GM18499 (cell line): ENCODE measurements at regions not wholly inside any gene's neighbourhood (a gene's known extent, or its start where the extent isn't known, plus 50 kb on each side); places are given as distances from the start of the nearest gene placed in this dataset.
"Not testable (repeated sequence)": the region's sequence is repeated elsewhere in the genome, so short reads cannot be mapped to it uniquely, and the experiment has no call there.

Experiments
- ATAC-seq: cut with Tn5 transposase; IDR thresholded peaks from one replicate; pipeline ENCODE4 v1.9.1; 2021; ENCODE audit warnings: moderate number of reproducible peaks; ENCODE audit not compliant: insufficient read depth, unreplicated experiment

GRCh38 chr3:160047876-160048275 lies 59.2 kb downstream of the IL12A start:
- no peak for ATAC-seq

GRCh38 chr3:160049038-160049437 lies 60.4 kb downstream of the IL12A start:
- no peak for ATAC-seq

- ATAC-seq: no peak
Observed at GRCh38 chr3:160049565-160049964, 60.9 kb downstream of the IL12A start.

DNA sequence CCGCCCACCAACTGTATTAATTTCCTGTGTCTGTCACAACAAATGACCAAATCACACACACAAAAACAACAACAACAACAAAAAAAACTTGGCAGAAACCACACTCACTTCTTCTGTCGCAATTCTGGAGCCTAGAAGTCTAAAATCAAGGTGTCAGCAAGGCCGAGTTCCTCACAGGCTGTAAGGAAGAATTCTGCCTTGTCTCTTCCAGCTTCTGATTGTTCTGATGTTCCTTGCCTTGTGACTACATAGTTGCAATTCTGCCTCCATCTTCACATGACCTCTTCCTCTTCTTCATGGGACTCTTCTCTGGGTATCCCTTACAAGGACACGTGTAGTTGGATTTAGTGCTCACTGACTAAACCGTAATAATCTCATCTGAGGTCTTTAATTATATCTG lies 61.4 kb downstream of the IL12A start:
- no peak for ATAC-seq

GRCh38 chr3:160052385-160053047 lies 63.9 kb downstream of the IL12A start:
- ATAC-seq: no peak

GRCh38 chr3:160053048-160053391 lies 64.4 kb downstream of the IL12A start:
- ATAC-seq: no peak

DNA sequence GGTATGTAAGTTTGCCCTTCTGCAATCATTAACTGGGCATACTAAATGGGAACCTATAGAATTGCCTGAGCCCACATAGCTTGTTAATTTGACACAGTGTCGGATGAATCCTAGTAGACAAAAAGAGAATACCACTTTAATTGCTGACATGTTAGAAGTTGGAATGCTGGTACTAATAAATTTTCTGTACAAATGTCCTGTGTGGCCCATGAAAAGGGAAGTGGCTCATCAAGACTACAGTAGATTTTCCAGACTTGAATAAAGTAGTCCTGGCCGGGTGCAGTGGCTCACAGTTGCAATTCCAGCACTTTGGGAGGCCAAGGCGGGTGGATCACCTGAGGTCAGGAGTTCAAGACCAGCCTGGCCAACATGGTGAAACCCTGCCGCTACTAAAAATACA lies 66.2 kb downstream of the IL12A start:
- ATAC-seq: not testable (repeated sequence)

GRCh38 chr3:160055659-160056058 lies 67.0 kb downstream of the IL12A start:
- no peak for ATAC-seq

- ATAC-seq: no peak
Observed at GRCh38 chr3:160057331-160057730, 68.7 kb downstream of the IL12A start.

DNA sequence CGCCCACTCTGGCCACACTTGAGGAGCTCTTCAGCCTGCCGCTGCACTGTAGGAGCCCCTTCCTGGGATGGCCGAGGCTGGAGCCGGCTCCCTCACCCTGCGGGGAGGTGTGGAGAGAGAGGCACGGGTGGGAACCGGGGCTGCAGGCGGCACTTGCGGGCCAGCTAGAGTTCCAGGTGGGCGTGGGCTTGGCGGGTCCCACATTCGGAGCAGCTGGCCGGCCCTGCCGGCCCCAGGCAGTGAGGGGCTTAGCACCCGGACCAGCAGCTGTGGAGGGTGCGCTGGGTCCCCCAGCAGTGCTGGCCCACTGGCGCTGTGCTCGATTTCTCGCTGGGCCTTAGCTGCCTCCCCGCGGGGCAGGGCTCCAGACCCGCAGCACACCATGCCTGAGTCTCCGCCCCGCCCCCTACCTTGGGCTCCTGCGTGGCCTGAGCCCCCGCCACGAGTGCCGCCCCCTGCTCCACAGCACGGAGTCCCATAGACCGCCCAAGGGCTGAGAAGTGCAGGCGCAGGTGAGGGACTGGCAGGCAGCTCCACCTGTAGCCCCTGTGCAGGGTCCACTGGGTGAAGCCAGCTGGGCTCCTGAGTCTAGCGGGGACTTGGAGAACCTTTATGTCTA lies 71.9 kb downstream of the IL12A start:
- no peak for ATAC-seq

DNA sequence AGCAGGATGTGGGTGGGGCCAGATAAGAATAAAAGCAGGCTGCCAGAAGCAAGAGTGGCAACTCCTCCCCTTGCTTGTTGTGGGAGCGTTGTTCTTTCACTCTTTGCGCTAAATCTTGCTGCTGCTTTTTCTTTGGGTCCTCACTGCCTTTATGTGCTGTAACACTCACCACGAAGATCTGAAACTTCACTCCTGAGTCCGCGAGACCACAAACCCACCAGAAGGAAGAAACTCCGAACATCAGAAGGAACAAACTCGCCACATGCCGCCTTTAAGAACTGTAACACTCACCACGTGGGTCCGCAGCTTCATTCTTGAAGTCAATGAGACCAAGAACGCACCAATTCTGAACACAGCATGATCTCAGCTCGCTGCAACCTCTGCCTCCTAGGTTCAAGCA lies 72.9 kb downstream of the IL12A start:
- no peak for ATAC-seq

DNA sequence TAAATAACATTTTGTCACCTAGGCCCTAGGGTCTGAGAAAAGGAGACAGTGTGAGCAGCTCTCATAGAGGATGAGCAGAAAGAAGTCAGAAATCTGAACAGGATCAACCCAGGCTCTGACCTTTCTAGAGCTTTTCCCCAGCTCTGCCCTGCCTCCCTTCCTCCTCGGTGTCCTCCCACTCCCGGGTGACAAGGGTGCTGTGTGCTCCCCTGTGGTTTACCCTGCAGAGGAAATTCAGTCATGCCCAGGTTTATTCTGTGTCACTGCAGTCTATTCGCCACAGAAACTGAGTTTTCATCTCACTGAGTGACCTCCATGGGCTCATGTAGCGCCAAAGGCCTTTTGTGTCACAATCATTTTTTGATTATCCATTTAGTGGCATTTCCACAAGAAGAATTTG lies 76.6 kb downstream of the IL12A start:
- ATAC-seq: no peak

- no peak for ATAC-seq
Observed at GRCh38 chr3:160065786-160066185, 77.2 kb downstream of the IL12A start.

DNA sequence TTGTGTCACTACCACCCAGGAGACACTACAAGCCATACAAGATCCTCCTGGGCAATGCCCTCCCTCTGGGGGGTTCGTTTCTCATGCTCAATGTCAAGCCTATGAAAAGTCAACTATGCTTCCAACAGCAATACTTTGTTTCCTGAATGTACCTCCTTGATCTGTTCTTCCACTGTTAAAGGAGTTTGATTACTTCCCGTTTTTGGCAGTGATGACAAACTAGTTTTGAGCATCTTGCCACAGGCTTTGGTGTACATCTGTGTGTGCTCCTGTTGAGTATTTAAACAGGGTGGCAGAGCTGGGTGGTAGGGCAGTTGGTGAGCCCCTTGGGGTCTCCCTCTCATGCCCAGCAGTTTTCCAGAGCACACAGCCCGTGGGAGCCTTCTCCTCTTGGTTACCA lies 81.4 kb downstream of the IL12A start:
- ATAC-seq: no peak

DNA sequence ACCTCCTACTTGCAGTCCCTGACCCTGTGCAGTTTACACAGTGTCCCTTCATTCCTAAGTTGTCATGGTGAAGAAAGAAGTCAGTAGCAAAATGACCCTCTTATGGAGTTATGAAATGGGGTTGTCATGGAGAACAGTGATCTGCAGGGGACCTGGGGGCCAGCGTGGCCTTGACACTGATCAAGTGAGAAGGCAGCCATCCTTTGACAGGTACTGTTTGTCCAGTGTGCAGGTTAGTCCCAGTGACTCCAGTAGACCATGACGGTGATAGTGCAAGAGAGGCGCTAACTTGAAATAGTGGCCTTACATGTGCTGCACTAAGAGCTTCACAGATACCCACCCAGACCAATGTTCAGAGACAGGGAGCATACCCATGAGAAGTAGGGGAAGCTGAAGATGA lies 87.9 kb downstream of the IL12A start:
- no peak for ATAC-seq

- ATAC-seq: no peak
Observed at GRCh38 chr3:160078533-160078932, 89.9 kb downstream of the IL12A start.

GRCh38 chr3:160081958-160082533 lies 93.4 kb downstream of the IL12A start:
- ATAC-seq: no peak

DNA sequence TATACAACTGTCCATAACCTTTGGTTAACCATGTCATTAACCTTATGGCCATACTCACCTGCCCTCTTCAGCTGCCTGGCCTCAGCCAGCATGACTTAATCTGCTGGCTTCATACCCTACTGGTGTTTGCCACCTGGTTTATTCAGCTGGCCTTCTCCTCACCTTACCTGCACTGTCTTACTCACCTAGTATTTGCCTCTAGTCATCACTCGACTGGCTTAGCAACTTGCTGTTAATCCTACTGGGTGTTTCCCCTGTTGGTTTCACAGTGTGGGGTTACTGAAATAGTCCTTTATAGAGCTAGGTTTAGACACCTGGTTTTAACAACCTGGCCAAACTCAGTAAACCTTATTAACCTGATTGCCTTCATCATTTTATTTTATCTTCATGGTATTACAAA lies 96.4 kb downstream of the IL12A start:
- no peak for ATAC-seq

DNA sequence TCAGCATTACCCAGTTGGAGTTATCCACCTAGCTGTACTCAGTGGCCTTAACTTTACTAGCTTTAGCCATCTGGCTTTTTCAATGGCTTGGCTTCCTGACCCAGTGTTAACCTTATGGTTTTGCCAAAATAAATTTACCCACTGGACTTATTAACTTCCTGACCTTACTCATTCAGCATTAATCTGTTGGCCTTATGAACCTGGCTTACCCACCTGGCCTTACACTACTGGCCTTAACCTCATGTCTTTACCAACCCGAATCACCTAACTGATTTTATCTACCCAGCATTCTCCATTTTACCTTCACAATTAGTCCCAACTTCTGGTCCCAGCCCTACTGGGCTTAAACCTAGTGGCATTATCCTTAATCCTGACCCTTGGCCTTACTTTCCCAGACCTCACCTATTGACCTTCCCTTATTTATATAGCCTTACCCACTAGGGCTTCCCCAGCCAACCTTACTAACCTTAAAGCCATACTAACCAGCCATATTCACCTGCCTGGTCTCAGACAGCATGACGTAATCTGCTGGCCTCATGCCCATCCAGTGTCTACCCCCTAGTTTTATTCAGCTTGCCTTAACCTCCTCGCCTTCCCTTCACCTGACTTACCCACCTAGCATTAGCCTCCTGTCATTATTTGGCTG lies 100.0 kb downstream of the IL12A start:
- no peak for ATAC-seq

DNA sequence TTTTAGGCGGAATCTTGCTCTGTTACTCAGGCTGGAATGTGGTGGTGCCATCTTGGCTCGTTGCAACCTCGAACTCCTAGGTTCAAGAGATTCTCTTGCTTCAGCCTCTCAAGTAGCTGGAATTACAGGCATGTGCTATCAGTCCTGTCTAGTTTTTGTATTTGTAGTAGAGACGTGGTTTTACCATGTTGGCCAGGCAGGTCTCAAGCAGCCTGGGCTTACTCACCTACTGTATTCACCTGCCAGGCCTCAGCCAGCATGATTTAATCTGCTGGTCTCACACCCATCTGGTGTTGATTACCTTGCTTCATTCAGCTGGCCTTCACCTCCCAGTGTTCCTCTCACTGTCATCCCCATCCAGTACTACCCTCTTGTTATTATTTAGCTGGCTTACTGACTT lies 102.0 kb downstream of the IL12A start:
- ATAC-seq: no peak

GRCh38 chr3:160091441-160091840 lies 102.8 kb downstream of the IL12A start:
- ATAC-seq: no peak

DNA sequence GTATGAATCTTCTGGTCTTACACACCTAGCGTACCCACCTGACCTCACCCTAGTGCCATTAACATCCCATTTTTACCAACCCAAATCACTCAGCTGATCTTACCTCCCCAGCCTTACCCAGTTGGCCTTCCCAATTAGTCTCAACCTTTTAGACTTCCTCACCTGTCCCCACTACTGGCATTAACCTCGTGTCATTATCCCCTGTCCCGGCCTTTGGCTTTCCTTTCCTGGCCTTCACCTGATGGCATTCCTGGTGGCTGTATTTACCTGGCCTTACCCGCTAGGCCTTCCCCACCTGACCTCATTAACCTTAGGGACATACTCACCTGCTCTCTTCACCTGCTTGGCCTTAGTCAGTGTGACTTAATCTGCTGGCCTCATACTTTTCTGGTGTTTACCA lies 104.1 kb downstream of the IL12A start:
- no peak for ATAC-seq
